ENCODE measurements at regions not wholly inside any gene's neighbourhood (a gene's known extent, or its start where the extent isn't known, plus 50 kb on each side); places are given as distances from the start of the nearest gene placed in this dataset.
A peak's percentile ranks its signal among the peaks of the same experiment; 100 is the strongest.

DNA sequence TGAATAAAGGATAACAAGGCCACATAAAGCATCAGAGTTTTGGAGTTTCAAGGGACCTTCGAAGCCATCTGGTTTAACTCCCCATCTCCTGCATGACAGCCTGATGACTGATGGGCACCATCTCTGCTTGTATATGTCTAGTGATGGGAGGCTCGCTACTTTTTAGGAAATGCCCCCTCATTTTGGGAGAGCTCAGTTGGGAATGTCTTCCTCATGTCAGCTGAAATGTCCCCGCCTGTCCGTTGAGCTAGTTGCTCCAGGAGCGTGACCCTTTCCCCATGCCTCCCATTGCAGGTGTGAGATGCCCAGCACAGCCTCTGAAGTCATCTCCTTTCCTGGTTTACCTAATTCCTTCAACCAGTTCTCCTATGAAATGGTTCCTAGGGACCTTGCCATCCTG lies 69.6 kb upstream of the CAPRIN2 start:
- Histone ChIP-seq H3K36me3 (no peaks in the 10 kb centered on the region), H3K27ac (no peak overlapping the region), H3K9me3 (no peaks in the 10 kb centered on the region), H3K4me1 (no peaks in the 10 kb centered on the region), H3K4me3 (no peak overlapping the region), H3K27me3 (no peaks in the 10 kb centered on the region)
- DNase-seq (no peak), ATAC-seq (no peak)
- intact Hi-C loops (cut with DNase I; ENCODE audit: low total_unique reads) = no loop called here
- TF ChIP-seq, protein P1, sequence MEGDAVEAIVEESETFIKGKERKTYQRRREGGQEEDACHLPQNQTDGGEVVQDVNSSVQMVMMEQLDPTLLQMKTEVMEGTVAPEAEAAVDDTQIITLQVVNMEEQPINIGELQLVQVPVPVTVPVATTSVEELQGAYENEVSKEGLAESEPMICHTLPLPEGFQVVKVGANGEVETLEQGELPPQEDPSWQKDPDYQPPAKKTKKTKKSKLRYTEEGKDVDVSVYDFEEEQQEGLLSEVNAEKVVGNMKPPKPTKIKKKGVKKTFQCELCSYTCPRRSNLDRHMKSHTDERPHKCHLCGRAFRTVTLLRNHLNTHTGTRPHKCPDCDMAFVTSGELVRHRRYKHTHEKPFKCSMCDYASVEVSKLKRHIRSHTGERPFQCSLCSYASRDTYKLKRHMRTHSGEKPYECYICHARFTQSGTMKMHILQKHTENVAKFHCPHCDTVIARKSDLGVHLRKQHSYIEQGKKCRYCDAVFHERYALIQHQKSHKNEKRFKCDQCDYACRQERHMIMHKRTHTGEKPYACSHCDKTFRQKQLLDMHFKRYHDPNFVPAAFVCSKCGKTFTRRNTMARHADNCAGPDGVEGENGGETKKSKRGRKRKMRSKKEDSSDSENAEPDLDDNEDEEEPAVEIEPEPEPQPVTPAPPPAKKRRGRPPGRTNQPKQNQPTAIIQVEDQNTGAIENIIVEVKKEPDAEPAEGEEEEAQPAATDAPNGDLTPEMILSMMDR (IDR thresholded peaks at IDR 0.05 in 4 of 5, conservative IDR thresholded peaks at IDR 0.05 in 1 of 5) = no peak
- no peak for TF ChIP-seq POLR2A (IDR thresholded peaks at IDR 0.05)
- in situ Hi-C loops (cut with MboI; ENCODE audit: low sequenced_read_pairs in 4 of 4) = loop anchor here in 1 of 4 donors (25.0 kb wide), 1 partner anchor 1312 kb away; no protein-coding TSS in a partner anchor

DNA sequence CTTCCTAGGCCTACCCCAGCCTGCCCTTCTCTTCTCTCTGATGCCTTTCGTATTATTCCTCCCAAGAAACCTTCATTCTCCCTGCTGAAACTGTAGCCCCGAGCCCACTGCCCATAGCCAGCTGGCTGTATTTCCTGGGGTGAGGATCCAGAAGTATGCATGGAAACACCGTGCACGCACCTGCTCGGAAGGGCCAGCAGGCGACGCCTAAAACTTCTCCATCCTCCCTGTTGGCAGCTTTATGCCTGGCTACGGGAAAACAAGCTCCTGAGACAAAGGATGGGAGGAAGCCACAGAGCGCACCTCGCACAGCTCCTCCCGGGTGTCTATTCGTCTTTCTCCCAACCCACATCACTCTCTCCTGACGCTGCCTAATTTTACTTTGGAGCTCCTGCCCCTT lies 69.0 kb upstream of the CAPRIN2 start:
- DNase-seq (no peak), ATAC-seq (no peak)
- Histone ChIP-seq H3K27ac (no peak overlapping the region), H3K36me3 (no peaks in the 10 kb centered on the region), H3K4me3 (no peak overlapping the region), H3K4me1 (no peaks in the 10 kb centered on the region), H3K9me3 (no peaks in the 10 kb centered on the region), H3K27me3 (no peaks in the 10 kb centered on the region)
- TF ChIP-seq POLR2A (IDR thresholded peaks at IDR 0.05) = no peak
- TF ChIP-seq, protein P1 (IDR thresholded peaks at IDR 0.05 in 4 of 5, conservative IDR thresholded peaks at IDR 0.05 in 1 of 5) = no peak
- in situ Hi-C loops (cut with MboI; ENCODE audit: low sequenced_read_pairs in 4 of 4) (loop anchor here in 1 of 4 donors (25.0 kb wide), 1 partner anchor 1311 kb away; no protein-coding TSS in a partner anchor), intact Hi-C loops (cut with DNase I; ENCODE audit: low total_unique reads) (no loop called here)

DNA sequence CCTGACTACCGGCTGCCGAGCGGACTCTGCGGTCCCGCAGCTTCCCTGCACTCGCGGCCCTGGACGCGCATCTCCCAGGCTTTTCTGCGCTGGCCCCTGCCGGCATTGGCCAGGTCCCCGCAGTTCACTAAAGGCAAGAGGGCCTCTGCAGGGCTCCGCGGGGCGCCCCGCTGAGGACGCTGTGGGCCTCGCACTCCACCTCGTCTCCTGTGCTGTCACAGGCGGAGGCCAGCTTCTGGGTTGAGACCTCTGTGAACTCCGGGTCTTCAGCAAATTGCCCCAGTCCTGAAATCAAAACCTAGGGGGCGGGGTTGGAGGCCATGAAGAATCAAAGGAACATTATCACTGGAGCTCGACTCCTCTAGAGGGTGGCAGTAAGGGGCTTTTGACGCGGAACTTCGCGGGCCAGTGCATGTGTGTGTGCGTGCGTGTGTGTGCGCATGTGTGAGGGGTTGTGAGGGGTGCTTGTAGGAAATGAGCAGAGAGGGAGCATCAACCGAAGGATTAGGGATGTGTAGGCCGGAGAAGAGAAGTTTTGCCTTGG lies 68.5 kb upstream of the CAPRIN2 start:
- Histone ChIP-seq H3K36me3 (no peaks in the 10 kb centered on the region), H3K27ac (peak overlapping the region; percentile 34 to 74 (median 52)), H3K4me3 (peak overlapping the region; percentile 44 to 52 (median 50)), H3K9me3 (no peaks in the 10 kb centered on the region), H3K4me1 (no peaks in the 10 kb centered on the region), H3K27me3 (no peaks in the 10 kb centered on the region)
- DNase-seq (peak in 1 of 2 donors; percentile 22), ATAC-seq (peak in 1 of 2 donors; percentile 51)
- in situ Hi-C loops (cut with MboI; ENCODE audit: low sequenced_read_pairs in 4 of 4) = loop anchor here in 1 of 4 donors (25.0 kb wide), 1 partner anchor 1311 kb away; no protein-coding TSS in a partner anchor
- intact Hi-C loops (cut with DNase I; ENCODE audit: low total_unique reads) = no loop called here
- no peak for TF ChIP-seq POLR2A (IDR thresholded peaks at IDR 0.05)
- TF ChIP-seq, protein P1 (IDR thresholded peaks at IDR 0.05 in 4 of 5, conservative IDR thresholded peaks at IDR 0.05 in 1 of 5) = no peak

DNA sequence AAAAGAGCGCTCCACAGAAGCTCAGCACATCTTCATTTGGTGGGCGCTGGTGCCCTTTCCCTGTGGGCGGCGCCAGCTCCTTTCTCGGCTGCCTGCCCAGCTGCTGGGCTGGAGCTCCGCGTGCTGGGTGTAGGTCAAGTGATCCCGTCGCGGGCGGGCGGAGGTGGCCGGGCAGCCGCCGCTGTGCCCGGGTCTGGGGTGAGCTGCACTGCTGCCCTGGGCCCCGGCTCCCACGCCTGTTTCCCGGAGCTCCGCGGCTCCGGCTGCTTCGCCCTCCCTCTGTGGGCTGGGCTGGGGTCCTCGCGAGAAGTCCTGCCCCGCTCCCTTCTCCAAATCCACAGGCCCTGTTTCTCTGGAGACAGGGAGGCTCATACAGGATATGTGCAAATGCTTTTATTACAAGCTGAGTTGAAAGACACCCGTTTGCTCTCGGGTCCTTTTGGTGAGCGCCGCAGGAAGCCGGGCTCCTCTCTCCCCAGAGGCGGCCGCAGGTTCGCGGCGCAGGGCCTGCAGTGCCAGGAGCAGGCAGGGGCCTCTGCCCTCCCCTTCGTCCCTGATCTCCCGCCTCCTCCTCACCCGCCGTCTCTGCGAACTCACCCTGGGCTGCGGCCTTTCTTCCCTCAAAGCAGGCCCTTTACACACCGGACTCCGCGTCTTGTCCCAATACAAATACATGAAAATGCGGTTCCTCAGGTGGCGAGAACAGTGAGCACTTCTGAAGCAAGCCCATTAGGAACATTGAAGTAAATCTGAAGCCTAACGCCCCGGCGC lies 67.8 kb upstream of the CAPRIN2 start:
- Histone ChIP-seq H3K9me3 (no peaks in the 10 kb centered on the region), H3K36me3 (no peaks in the 10 kb centered on the region), H3K4me3 (peak overlapping the region; percentile 44 to 52 (median 50)), H3K27ac (peak overlapping the region; percentile 34 to 74 (median 52)), H3K27me3 (no peaks in the 10 kb centered on the region), H3K4me1 (no peaks in the 10 kb centered on the region)
- in situ Hi-C loops (cut with MboI; ENCODE audit: low sequenced_read_pairs in 4 of 4) = loop anchor here in 1 of 4 donors (25.0 kb wide), 1 partner anchor 1310 kb away; no protein-coding TSS in a partner anchor
- intact Hi-C loops (cut with DNase I; ENCODE audit: low total_unique reads) = no loop called here
- DNase-seq (peak in 1 of 2 donors; percentile 55), ATAC-seq (peak; percentile 36 to 82)
- TF ChIP-seq, protein P1 (IDR thresholded peaks at IDR 0.05 in 4 of 5, conservative IDR thresholded peaks at IDR 0.05 in 1 of 5) = no peak
- no peak for TF ChIP-seq POLR2A (IDR thresholded peaks at IDR 0.05)
